HUDEP-2 (cell line): ENCODE measurements at regions not wholly inside any gene's neighbourhood (a gene's known extent, or its start where the extent isn't known, plus 50 kb on each side); places are given as distances from the start of the nearest gene placed in this dataset.
"Not testable (repeated sequence)": the region's sequence is repeated elsewhere in the genome, so short reads cannot be mapped to it uniquely, and the experiment has no call there.

Experiments
- DNase-seq, 76 experiments: peaks; one replicate each; lab custom pipeline; 2025; ENCODE audit not compliant: unreplicated experiment in 76 of 76; lab: John Stamatoyannopoulos, UW

DNA sequence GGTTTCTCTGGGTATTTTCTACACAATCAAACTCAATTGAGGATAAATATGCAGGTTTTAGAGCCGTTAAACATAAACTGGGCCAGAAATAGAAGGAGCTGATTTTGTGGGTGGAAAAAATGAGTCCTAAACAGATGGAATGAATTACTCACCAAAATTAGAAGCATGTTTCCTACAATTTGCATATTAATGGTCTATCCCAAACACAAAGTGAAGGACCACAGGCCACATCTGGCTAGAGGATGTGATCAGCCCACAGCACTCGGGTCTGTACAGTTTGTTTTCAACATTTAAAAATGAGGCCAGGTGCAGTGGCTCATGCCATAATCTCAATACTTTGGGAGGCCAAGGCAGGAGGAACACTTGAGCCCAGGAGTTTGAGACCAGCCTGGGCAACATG is 296.3 kb downstream of the PREX1 start:
- DNase-seq = no peak

DNA sequence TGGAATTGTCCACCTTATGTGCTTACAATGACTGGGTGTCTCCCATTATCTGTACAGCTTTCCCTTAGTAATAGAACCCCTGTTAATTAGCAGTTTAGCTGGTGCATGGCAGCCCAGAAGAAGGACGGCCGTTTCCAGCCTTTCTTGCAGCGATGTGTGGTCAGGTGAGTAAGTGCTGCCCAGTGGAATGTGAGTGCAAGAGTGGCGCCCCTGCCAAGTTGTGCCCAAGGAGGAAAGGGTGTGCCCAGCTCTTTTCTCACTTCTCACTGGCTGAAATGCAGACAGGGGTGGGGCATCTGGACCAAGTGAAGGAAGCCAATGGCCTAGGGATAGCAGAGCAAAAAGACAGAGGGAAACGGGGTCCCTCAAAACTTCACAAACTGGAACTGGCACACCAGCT is 296.8 kb downstream of the PREX1 start:
- no peak for DNase-seq

DNA sequence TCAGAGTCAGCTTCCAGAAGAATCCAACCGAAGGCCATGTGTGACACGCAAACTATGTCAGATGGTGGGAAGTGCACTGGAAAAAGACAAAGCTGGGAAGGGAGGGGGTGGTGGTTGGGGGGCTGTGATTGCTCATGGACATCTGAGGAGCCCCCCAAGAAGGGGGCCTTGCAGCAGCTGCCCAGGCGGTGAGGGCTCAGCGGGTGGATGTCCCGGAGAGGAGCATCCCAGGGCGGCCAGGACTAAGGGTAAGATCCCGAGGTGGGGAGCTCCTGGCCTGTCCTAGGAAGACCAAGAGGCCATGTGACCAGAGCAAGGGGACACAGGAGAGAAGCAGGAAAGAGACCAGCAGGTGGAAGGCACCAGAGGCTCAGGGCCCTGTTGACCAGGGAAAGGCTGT is 299.5 kb downstream of the PREX1 start:
- no peak for DNase-seq

DNA sequence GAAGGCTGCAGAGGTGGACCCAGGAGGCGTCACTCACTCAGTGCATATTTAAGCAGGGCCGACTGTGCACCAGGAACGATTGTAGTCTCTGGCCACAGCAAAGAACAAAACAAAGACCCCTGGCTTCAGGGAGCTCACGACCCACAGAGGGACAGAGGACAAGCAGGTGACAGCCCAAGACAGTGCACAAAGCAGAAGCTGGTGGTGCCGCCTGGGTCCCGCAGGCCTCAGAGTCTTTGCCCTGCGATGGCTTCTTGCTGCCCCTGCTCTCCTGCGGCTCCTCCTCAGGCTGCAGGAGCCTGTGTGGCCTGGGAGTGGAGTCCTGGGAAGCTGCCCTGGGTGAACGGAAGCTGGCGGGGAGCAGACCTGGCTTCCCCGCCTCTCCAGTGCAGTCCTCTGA is 300.0 kb downstream of the PREX1 start:
- DNase-seq = no peak

DNA sequence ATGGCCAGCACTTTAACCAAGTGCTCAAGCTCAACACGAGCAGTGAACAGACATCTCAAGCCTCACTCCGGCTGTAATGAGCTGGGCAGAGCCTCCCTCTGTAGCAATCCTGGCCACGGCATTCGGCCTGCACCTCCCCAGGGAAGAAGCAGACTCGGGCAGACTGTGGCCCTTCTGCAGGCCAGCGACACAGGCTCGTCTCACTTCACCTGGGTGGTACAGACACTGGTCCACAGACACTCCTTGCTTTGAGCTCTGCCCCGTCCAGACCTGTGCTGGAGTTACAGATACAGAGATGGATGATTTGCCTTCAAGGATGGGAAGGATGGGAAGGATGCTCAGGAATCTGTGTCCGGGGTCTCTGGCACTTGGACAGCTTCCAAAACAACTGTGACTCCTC is 300.9 kb downstream of the PREX1 start:
- DNase-seq = no peak

DNA sequence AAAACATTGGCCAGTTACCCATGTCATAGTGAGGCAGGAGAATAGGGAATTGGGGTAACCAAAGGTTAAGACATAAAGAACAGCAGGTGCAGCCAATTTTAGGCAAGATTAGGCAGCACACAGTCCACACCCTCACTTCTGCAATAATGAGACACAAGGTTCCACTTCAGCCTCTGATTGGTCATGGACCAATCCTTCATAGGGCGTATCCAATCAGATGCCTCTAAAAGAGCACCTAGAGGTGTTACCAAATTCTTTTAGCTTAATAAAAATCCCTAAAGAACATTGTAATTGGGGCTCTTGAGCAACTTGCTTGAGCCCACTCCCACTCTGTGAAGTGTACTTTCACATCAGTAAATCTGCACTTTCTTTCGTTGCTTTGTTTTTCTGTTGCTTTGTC is 302.4 kb downstream of the PREX1 start:
- no peak for DNase-seq

DNA sequence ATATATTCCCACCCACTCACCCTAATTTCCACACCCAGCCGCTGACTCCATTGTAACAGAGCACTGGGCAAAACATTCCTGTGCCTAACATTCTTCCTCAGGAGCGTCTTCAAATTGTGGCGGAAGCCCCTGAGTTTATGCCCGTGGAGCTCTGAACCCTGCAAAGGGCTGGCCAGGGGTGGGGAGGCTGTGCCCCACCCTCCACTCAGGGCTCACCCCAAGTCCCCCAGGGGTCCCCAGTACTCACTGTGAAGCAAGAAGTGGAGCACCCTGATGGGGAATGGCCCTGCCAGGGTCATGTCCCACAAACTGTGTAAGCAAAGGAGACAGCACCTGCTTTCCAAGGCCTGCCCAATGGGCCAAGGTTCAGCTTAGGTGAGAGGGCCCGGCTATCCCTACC is 303.2 kb downstream of the PREX1 start:
- DNase-seq = no peak

DNA sequence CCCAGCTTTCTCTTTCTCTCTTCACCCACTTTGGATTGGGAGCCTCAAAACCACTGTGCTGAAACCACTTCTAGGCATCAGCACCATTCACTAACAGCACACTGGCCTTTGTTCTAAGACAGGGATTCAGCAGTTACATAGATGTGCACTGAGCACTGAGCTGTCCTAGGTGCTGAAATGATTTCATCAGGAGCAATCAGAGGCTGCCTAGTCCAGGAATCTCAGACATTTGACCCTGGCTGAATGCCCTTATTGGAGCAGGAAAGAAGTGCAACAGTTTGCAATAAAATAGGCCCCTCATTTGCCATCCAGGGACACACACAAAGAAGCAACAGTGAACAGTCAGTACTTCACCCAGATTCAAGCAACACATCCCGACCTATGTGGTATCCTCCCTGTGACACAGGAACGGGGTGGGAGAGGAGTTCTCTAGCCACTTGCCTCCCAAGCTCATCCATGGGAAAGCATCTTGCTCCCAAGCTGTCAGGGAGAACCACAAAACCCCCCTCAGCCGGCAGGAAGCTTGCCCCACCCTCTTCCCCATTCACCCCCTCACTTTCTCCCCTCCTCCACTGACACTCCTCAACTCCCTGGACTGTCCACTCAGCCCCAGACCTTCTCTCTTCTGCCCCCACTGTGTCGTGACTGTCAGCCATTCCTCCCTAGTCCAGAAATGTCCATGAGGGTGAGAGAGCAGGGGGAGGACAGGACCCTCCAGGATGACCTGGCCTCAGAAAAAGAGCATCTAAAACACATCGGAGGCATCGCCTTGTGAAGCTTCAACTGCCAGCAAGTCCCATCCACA is 304.4 kb downstream of the PREX1 start:
- peak in 21 of 76 experiments; percentile 1 to 41 (median 13) for DNase-seq

DNA sequence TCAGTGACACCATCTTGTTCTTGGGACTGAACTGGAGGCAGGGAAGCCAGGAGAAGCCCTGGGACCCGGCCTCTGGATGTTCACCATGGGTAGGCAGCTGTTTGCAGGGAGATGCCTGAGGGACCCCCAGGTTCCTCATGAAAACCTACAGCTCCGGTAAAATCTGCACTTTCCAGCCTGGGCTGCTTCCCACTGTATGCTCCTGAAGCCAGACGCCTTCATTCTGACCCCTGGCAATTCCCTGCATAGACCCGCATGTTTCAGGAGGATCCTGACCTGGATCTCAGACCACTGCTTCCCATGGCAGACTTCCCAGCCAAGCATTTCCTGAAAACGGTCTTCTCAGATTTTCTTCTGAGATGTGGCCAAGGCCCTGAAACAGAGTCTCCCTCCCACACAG is 306.7 kb downstream of the PREX1 start:
- DNase-seq = no peak

DNA sequence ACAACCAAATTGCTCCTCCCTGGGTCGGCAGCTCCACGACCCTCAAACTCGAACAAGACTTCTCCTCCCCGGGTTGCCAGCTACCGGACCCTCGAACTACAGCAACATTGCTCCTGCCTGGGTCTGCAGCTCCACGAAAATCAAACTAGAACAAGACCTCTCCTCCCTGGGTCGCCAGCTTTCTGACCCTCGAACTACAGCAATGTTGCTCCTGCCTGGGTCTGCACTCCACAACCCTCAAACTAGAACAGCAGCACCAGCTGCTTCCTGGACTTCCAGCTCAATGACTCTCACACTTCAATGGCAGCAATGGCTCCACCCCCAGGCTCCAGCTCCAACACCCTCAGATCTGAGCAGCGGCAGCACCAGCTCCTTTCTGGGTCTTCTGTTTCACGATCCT is 311.6 kb downstream of the PREX1 start:
- not testable (repeated sequence) for DNase-seq

DNA sequence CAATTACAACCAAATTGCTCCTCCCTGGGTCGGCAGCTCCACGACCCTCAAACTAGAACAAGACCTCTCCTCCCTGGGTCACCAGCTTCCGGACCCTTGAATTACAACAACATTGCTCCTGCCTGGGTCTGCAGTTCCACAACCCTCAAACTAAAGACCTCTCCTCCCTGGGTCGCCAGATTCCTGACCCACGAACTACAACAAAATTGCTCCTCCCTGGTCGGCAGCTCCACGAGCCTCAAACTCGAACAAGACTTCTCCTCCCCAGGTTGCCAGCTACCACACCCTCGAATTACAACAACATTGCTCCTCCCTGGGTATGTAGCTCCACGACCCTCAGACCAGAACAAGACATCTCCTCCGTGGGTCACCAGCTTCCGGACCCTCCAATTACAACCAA is 313.2 kb downstream of the PREX1 start:
- DNase-seq = not testable (repeated sequence)

DNA sequence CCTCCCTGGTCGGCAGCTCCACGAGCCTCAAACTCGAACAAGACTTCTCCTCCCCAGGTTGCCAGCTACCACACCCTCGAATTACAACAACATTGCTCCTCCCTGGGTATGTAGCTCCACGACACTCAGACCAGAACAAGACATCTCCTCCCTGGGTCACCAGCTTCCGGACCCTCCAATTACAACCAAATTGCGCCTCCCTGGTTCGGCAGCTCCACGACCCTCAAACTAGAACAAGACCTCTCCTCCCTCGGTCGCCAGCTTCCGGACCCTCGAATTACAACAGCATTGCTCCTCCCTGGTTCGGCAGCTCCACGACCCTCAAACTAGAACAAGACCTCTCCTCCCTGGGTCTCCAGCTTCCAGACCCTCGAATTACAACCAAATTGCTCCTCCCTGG is 315.3 kb downstream of the PREX1 start:
- DNase-seq = not testable (repeated sequence)

DNA sequence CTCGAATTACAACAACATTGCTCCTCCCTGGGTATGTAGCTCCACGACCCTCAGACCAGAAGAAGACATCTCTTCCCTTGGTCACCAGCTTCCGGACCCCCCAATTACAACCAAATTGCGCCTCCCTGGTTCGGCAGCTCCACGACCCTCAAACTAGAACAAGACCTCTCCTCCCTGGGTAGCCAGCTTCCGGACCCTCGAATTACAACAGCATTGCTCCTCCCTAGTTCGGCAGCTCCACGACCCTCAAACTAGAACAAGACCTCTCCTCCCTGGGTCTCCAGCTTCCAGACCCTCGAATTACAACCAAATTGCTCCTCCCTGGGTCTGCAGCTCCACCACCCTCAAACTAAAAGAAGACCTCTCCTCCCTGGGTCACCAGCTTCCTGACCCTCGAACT is 322.7 kb downstream of the PREX1 start:
- not testable (repeated sequence) for DNase-seq

DNA sequence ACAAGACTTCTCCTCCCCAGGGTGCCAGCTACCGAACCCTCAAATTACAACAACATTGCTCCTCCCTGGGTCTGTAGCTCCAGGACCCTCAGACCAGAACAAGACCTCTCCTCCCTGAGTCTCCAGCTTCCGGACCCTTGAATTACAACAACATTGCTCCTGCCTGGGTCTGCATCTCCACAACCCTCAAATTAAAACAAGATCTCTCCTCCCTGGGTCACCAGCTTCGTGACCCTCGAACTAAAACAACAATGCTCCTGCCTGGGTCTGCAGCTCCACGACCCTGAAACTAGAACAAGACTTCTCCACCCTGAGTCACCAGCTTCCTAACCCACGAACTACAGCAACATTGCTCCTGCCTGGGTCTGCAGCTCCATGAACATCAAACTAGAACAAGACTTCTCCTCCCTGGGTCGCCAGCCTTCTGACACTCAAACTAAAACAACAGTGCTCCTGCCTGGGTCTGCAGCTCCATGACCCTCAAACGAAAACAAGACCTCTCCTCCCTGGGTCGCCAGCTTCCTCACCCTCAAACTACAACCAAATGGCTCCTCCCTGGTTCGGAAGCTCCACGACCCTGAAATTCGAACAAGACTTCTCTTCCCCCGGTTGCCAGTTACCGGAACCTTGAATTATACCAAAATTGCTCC is 324.5 kb downstream of the PREX1 start:
- DNase-seq = no peak

DNA sequence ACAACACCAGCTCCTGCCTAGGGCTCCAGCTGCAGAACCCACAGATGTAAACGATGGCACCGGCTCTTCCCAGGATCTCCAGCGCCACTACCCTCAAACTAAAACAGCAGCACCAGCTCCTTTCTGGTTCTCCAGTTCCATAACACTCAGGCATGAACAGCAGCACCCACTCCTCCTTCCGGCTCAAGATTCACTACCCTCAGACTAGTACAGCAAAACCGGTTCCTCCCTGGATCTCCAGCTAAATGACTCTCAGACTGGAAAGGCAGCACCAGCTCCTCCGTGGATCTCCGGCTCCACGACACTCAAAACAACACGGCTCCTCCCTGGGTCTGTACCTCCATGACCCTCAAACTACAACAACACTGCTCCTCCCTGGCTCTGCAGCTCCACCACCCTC is 325.0 kb downstream of the PREX1 start:
- DNase-seq = no peak

DNA sequence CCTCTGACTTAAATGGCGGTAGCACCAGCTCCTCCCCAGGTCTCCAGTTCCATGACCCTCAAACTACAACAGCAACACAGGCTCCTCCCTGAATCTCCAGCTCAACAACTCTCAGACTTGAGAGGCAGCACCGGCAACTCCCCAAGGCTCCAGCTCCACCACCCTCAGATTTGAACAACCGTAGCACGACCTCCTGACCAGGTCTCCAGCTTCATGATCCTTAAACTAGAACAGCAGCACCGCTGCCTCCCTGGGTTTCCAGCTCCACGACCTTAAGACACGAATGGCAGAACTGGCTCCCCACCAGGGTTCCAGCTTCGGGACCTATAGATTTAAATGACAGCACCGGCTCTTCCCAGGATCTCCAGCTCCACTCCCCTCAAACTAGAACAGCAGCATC is 325.8 kb downstream of the PREX1 start:
- no peak for DNase-seq

DNA sequence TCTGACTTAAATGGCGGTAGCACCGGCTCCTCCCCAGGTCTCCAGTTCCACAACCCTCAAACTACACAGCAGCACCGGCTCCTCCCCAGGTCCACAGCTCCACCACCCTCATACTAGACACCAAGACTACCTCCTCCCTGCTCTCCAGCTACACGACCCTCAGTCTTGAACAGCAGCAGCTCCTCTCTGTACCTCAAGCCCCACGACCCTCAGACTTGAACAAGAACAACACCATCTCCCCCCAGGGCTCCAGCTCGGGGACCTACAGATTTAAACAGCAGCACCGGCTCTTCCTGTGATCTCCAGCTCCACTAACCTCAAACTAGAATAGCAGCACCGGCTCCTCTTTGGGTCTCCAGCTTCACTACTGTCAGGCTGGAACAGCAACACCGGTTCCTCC is 326.9 kb downstream of the PREX1 start:
- DNase-seq = not testable (repeated sequence)

DNA sequence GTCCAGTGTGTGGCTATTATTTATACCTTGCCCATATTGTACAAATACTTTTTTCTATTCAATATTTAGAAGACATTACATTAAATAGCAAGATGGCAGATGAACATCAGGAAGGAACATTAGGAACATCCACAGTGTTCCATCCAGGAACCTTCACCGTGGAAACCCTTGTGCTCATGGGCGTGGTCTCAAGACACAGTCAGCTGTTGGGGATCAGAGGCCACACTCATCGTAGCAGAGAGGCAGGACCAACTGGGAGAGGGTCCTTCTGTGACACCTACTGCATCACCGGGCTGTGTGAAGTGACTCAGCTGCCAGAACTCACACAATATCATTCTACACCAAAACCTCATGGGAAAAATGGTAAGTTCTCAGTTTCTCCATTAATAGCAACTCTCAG is 328.9 kb downstream of the PREX1 start:
- not testable (repeated sequence) for DNase-seq

DNA sequence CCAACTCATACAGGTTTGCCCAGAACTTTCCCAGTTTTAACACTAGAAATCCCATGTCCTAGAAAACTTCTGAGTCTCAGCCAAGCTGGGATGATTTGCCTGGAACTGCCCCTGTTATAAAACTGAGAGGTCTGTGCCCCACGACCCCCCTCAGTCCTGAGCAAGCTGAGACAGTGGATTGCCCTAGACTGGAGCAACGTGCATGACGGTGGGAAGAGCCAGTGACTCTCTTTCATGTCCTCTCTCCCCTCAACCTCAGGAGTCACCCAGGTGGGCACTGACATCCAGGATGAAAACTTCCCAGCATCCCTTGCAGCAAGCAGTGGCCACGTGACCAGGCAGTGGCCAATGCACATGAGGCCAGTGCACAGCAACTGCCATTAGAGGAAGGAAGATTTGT is 329.7 kb downstream of the PREX1 start:
- DNase-seq = not testable (repeated sequence)

DNA sequence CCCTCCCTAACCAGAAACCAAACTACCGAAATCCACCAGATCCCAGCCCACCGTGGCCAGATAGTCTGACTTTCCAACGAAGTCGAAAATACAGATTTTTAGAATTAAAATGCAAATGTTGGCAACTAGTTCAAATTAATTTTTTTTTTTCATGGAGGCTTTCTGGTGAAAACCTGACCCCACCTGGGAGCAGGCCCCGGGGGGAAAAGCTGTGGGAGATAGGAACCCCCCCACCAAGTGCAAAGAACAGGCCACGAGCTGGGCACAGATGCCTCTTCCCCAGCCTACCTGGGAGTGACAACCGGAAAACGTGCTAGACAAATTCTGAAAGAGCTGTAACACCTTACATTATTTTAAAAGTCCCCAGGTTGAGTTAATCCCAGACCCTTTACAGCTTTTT is 333.8 kb downstream of the PREX1 start:
- DNase-seq = no peak

DNA sequence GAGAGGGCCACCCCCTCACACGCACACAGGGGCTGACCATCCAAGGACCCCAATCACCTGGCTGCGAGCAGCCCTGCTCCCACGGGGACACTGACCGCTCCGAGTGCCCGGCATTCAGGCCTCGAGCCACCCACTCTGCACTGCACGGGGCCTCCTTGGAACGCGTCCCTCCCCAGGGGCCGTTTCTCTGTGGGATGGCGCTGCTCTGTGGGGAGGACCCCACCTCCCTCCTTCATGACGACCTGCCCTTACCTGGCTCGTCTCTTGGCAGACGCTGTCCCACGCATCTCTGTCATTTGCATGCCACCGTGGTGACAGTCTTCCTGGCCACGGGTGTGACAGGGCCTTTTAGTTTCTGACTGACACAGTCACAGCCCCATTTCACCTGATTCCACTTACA is 334.5 kb downstream of the PREX1 start:
- DNase-seq = not testable (repeated sequence)

DNA sequence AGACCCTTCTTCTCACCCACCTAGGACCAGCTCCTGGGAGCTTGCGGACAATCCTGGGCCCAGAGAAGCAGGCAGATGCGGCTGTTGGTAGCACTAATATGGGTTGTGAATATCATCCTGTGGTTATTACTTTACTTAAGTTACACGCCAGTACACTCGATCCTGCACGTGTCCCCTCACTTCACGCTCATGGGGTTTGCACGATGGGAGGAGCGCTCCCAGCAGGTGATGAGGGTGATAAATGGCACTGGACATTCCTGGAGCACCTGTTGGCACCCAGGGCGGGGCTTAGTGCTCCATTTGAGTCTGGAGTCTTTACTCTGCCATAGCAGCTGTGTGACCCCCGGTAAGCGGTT is 335.1 kb downstream of the PREX1 start:
- DNase-seq = no peak
